HEK293T (cell line): ENCODE measurements at regions not wholly inside any gene's neighbourhood (a gene's known extent, or its start where the extent isn't known, plus 50 kb on each side); places are given as distances from the start of the nearest gene placed in this dataset.

ENCODE experiments used
- ARNT ChIP-seq: fragments of 450-650 bp; IDR thresholded peaks from 2 replicates; pipeline ENCODE4 v1.6.1; 2017; ENCODE audit warnings: mild to moderate bottlenecking
- BHLHE40 ChIP-seq: fragments of 450-650 bp; IDR thresholded peaks from 2 replicates; pipeline ENCODE4 v1.6.1; 2016; ENCODE audit warnings: mild to moderate bottlenecking, moderate library complexity, borderline replicate concordance
- CTBP1 ChIP-seq: fragments of 450-650 bp; IDR thresholded peaks from 2 replicates; pipeline ENCODE4 v1.6.1; 2016; ENCODE audit warnings: borderline replicate concordance
- ELF4 ChIP-seq: fragments of 450-650 bp; IDR thresholded peaks from 2 replicates; pipeline ENCODE4 v1.6.1; 2017; ENCODE audit warnings: antibody characterized with exemption
- FOXA1 ChIP-seq: fragments of 450-650 bp; IDR thresholded peaks from 2 replicates; pipeline ENCODE4 v1.6.1; 2016; ENCODE audit warnings: mild to moderate bottlenecking
- FOXK2 ChIP-seq: fragments of 450-650 bp; IDR thresholded peaks from 2 replicates; pipeline ENCODE4 v1.6.1; 2016; ENCODE audit warnings: mild to moderate bottlenecking
- FOXM1 ChIP-seq: fragments of 450-650 bp; IDR thresholded peaks from 2 replicates; pipeline ENCODE4 v1.6.1; 2017; ENCODE audit warnings: mild to moderate bottlenecking, borderline replicate concordance
- L3MBTL2 ChIP-seq: fragments of 450-650 bp; conservative IDR thresholded peaks from 2 replicates; pipeline ENCODE4 v1.6.1; 2016; ENCODE audit warnings: mild to moderate bottlenecking
- NFRKB ChIP-seq: fragments of 450-650 bp; IDR thresholded peaks from 2 replicates; pipeline ENCODE4 v1.6.1; 2016; ENCODE audit warnings: mild to moderate bottlenecking, moderate library complexity
- SP1 ChIP-seq: fragments of 450-650 bp; IDR thresholded peaks from 2 replicates; pipeline ENCODE4 v1.6.1; 2017
- SUZ12 ChIP-seq: fragments of 450-650 bp; IDR thresholded peaks from 2 replicates; pipeline ENCODE4 v1.6.1; 2016; ENCODE audit warnings: mild to moderate bottlenecking
- TARDBP ChIP-seq: fragments of 450-650 bp; IDR thresholded peaks from 2 replicates; pipeline ENCODE4 v1.6.1; 2016

- TF ChIP-seq L3MBTL2 (no peak), ARNT (no peak), TARDBP (no peak), FOXA1 (no peak), NFRKB (no peak), SP1 (no peak), BHLHE40 (no peak), ELF4 (no peak), SUZ12 (no peak), FOXK2 (no peak), FOXM1 (no peak), CTBP1 (no peak)
Observed at GRCh38 chr14:65187421-65188049, 85.2 kb upstream of the MAX start.
